ENCODE measurements at regions not wholly inside any gene's neighbourhood (a gene's known extent, or its start where the extent isn't known, plus 50 kb on each side); places are given as distances from the start of the nearest gene placed in this dataset.
"Not testable (repeated sequence)": the region's sequence is repeated elsewhere in the genome, so short reads cannot be mapped to it uniquely, and the experiment has no call there.

DNA sequence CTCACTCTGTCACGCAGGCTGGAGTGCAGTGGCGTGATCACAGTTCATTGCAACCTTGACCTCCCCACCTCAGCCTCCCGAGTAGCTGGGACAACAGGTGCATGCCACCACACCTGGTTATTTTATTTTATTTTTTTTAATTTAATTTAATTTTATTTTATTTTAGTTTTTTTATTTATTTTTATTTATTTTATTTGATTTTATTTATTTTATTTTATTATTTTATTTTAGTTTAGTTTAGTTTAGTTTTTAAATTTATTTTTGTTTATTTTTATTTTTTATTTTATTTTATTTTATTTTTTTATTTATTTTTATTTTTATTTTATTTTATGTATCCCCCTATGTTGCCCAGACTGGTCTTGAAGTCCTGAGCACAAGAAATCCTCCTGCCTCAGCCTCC is 202.3 kb upstream of the SLCO3A1 start:
- Histone ChIP-seq H3K9ac (ENCODE audit: low read length) (no peak overlapping the region), H3K9me3 (ENCODE audit: low read length) (no peaks in the 10 kb centered on the region), H3K4me3 (ENCODE audit: low read length) (no peak overlapping the region), H2AFZ (ENCODE audit: low read depth, low read length) (no peak overlapping the region), H3K27me3 (ENCODE audit: insufficient read depth, low read depth, low read length) (no peaks in the 10 kb centered on the region), H3K36me3 (ENCODE audit: insufficient read depth, low read length) (no peaks in the 10 kb centered on the region), H3K4me2 (ENCODE audit: low read length) (no peak overlapping the region), H3K27ac (ENCODE audit: low read length) (peak overlapping the region; percentile 80), H3K9me2 (ENCODE audit: insufficient read depth, low read length) (no peaks in the 10 kb centered on the region), H3F3A (ENCODE audit: insufficient read depth, low read length, poor library complexity, severe bottlenecking) (peaks cover 9% of the 10 kb centered on the region), H4K20me1 (ENCODE audit: insufficient read depth) (no peaks in the 10 kb centered on the region), H3K79me2 (replicated peaks; ENCODE audit: insufficient read depth, low read length) (no peaks in the 10 kb centered on the region)
- TF ChIP-seq, protein P1, sequence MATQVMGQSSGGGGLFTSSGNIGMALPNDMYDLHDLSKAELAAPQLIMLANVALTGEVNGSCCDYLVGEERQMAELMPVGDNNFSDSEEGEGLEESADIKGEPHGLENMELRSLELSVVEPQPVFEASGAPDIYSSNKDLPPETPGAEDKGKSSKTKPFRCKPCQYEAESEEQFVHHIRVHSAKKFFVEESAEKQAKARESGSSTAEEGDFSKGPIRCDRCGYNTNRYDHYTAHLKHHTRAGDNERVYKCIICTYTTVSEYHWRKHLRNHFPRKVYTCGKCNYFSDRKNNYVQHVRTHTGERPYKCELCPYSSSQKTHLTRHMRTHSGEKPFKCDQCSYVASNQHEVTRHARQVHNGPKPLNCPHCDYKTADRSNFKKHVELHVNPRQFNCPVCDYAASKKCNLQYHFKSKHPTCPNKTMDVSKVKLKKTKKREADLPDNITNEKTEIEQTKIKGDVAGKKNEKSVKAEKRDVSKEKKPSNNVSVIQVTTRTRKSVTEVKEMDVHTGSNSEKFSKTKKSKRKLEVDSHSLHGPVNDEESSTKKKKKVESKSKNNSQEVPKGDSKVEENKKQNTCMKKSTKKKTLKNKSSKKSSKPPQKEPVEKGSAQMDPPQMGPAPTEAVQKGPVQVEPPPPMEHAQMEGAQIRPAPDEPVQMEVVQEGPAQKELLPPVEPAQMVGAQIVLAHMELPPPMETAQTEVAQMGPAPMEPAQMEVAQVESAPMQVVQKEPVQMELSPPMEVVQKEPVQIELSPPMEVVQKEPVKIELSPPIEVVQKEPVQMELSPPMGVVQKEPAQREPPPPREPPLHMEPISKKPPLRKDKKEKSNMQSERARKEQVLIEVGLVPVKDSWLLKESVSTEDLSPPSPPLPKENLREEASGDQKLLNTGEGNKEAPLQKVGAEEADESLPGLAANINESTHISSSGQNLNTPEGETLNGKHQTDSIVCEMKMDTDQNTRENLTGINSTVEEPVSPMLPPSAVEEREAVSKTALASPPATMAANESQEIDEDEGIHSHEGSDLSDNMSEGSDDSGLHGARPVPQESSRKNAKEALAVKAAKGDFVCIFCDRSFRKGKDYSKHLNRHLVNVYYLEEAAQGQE (IDR thresholded peaks at IDR 0.05; ENCODE audit: borderline replicate concordance) = no peak
- TF ChIP-seq MXI1 (conservative IDR thresholded peaks at IDR 0.05; ENCODE audit: poor library complexity, severe bottlenecking) (no peak), TAF1 (IDR thresholded peaks at IDR 0.05; ENCODE audit: low read depth) (no peak), SMC3 (conservative IDR thresholded peaks at IDR 0.05; ENCODE audit: poor library complexity) (no peak), EP300 (conservative IDR thresholded peaks at IDR 0.05; ENCODE audit: poor library complexity, severe bottlenecking) (no peak), POLR2AphosphoS5 (IDR thresholded peaks at IDR 0.05) (no peak)

DNA sequence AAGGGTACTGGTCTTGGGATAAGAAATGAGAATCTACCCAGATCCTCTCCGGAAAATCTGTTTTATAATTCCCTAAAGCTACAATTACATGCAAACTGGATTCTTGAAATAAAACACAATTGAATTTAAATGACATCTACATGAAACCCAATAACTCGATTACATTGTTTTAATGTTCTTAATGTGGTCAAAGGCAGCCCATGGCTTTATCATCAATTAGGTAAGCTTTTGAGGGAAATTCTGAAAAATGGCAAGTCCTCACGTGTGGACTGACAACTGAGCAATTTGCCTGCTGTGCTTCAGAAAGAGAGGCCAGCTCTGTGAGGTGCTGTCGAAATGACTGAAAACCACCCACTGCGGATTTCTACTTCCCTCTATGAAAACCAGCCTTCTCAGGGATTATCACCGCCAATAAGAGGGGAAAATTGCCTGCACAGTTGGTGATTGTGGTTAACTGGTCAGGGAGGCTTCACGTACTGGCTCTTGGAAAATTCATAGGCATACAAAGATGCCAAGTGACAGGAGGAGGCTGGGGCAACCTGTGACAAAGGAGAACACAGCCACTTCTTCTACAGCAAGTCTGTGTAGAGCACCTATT is 200.8 kb upstream of the SLCO3A1 start:
- Histone ChIP-seq H3K27ac (ENCODE audit: low read length) (peak overlapping the region; percentile 80), H2AFZ (ENCODE audit: low read depth, low read length) (no peak overlapping the region), H3K4me2 (ENCODE audit: low read length) (peak overlapping the region; percentile 46)

DNA sequence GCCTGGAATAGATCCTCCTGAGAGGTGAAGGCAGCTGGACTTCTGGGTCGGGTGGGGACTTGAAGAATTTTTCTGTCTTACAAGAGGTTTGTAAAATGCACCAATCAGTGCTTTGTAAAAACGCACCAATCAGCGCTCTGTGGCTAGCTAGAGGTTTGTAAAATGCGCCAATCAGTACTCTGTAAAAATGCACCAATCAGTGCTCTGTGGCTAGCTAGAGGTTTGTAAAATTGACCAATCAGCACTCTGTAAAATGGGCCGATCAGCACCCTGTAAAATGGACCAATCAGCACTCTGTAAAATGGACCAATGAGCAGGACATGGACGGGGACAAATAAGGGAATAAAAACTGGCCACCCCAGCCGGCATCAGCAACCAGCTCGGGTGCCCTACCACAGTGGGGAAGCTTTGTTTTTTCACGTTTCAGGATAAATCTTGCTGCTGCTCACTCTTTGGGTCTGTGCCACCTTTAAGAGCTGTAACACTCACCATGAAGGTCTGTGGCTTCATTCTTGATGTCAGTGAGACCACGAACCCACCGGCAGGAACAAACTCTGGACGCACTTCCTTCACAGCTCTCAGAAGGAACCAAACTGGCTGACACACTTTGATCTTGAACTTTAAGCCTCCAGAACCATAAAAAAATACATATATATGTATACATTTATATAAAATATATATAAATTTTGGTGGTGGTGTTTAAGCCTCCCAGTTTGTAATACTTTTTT is 197.8 kb upstream of the SLCO3A1 start:
- H3K36me3 ChIP-seq (ENCODE audit: insufficient read depth, low read length); H3K9ac ChIP-seq (ENCODE audit: low read length); H4K20me1 ChIP-seq (ENCODE audit: insufficient read depth); H3K27me3 ChIP-seq (ENCODE audit: insufficient read depth, low read depth, low read length); H3K9me3 ChIP-seq (ENCODE audit: low read length); H3K79me2 ChIP-seq (replicated peaks; ENCODE audit: insufficient read depth, low read length); H3K4me3 ChIP-seq (ENCODE audit: low read length); H3F3A ChIP-seq (ENCODE audit: insufficient read depth, low read length, poor library complexity, severe bottlenecking); H3K27ac ChIP-seq (ENCODE audit: low read length); H3K9me2 ChIP-seq (ENCODE audit: insufficient read depth, low read length); H3K4me2 ChIP-seq (ENCODE audit: low read length); H2AFZ ChIP-seq (ENCODE audit: low read depth, low read length): not testable (repeated sequence)

More for the DNA sequence above, 200.8 kb upstream of the SLCO3A1 start:
- Histone ChIP-seq H3K27me3 (ENCODE audit: insufficient read depth, low read depth, low read length) (no peaks in the 10 kb centered on the region), H3K9me3 (ENCODE audit: low read length) (no peaks in the 10 kb centered on the region), H3K4me3 (ENCODE audit: low read length) (peak overlapping the region; percentile 41), H3F3A (ENCODE audit: insufficient read depth, low read length, poor library complexity, severe bottlenecking) (peaks cover 9% of the 10 kb centered on the region), H3K9ac (ENCODE audit: low read length) (peak overlapping the region; percentile 24), H4K20me1 (ENCODE audit: insufficient read depth) (no peaks in the 10 kb centered on the region), H3K79me2 (replicated peaks; ENCODE audit: insufficient read depth, low read length) (no peaks in the 10 kb centered on the region), H3K9me2 (ENCODE audit: insufficient read depth, low read length) (no peaks in the 10 kb centered on the region), H3K36me3 (ENCODE audit: insufficient read depth, low read length) (no peaks in the 10 kb centered on the region)
- TF ChIP-seq MXI1 (conservative IDR thresholded peaks at IDR 0.05; ENCODE audit: poor library complexity, severe bottlenecking) (no peak), EP300 (conservative IDR thresholded peaks at IDR 0.05; ENCODE audit: poor library complexity, severe bottlenecking) (peak; percentile 96), TAF1 (IDR thresholded peaks at IDR 0.05; ENCODE audit: low read depth) (no peak), RAD21 (conservative IDR thresholded peaks at IDR 0.05) (peak; percentile 61), SMC3 (conservative IDR thresholded peaks at IDR 0.05; ENCODE audit: poor library complexity) (peak; percentile 51), POLR2AphosphoS5 (IDR thresholded peaks at IDR 0.05) (peak; percentile 81), EZH2 (IDR thresholded peaks at IDR 0.05; ENCODE audit: borderline replicate concordance, insufficient read depth, low read length, poor library complexity, severe bottlenecking) (no peak)
- TF ChIP-seq, protein P2, sequence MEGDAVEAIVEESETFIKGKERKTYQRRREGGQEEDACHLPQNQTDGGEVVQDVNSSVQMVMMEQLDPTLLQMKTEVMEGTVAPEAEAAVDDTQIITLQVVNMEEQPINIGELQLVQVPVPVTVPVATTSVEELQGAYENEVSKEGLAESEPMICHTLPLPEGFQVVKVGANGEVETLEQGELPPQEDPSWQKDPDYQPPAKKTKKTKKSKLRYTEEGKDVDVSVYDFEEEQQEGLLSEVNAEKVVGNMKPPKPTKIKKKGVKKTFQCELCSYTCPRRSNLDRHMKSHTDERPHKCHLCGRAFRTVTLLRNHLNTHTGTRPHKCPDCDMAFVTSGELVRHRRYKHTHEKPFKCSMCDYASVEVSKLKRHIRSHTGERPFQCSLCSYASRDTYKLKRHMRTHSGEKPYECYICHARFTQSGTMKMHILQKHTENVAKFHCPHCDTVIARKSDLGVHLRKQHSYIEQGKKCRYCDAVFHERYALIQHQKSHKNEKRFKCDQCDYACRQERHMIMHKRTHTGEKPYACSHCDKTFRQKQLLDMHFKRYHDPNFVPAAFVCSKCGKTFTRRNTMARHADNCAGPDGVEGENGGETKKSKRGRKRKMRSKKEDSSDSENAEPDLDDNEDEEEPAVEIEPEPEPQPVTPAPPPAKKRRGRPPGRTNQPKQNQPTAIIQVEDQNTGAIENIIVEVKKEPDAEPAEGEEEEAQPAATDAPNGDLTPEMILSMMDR (IDR thresholded peaks at IDR 0.05; ENCODE audit: poor library complexity, severe bottlenecking) = no peak
- TF ChIP-seq, protein P1 (IDR thresholded peaks at IDR 0.05; ENCODE audit: borderline replicate concordance) = peak; percentile 94
